ENCODE measurements at regions not wholly inside any gene's neighbourhood (a gene's known extent, or its start where the extent isn't known, plus 50 kb on each side); places are given as distances from the start of the nearest gene placed in this dataset.
"Not testable (repeated sequence)": the region's sequence is repeated elsewhere in the genome, so short reads cannot be mapped to it uniquely, and the experiment has no call there.

DNA sequence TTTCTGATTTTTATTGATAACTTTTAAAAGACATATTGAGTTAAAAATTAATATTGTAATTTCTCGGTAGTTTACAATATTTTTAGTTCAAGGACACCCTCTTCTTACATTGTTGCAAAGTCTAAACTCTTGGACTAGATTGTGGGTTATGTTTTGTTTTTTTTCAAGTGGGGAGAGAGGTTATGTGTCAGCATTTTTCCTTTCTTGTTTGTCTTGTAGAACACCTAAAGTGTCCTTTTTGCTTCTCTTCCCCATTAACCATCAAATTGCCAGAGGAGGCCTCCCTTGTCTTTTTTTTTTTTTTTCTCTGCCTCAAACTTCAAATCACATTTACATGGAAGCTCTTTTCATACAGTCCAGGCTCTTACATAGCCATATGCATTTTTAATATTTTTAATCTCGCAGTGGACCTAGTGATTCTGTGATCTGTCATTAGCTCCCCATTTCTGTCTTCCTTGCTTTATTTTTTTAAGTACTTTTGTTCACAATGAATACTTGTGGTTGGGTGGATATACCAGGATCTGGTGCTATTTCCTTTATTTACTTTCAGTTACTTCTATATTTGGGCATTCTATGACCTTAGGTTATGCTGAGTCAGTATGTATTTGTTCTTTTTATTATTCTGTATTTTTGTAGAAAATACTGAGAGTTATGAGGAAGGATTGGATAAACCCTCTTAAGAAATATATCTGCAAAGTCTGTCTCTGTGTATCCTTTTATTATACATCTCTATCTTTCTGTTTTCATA, 2280.6 kb upstream of the ACO1 start:
- TF ChIP-seq, protein P1, sequence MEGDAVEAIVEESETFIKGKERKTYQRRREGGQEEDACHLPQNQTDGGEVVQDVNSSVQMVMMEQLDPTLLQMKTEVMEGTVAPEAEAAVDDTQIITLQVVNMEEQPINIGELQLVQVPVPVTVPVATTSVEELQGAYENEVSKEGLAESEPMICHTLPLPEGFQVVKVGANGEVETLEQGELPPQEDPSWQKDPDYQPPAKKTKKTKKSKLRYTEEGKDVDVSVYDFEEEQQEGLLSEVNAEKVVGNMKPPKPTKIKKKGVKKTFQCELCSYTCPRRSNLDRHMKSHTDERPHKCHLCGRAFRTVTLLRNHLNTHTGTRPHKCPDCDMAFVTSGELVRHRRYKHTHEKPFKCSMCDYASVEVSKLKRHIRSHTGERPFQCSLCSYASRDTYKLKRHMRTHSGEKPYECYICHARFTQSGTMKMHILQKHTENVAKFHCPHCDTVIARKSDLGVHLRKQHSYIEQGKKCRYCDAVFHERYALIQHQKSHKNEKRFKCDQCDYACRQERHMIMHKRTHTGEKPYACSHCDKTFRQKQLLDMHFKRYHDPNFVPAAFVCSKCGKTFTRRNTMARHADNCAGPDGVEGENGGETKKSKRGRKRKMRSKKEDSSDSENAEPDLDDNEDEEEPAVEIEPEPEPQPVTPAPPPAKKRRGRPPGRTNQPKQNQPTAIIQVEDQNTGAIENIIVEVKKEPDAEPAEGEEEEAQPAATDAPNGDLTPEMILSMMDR (IDR thresholded peaks at IDR 0.05; ENCODE audit: low read depth, low read length), result no peak
- H3K4me3 ChIP-seq (ENCODE audit: low read depth, low read length), result no peak overlapping the region

- H3K4me3 ChIP-seq (ENCODE audit: low read depth, low read length), result not testable (repeated sequence)
Observed at GRCh38 chr9:30107134-30107533, 2277.3 kb upstream of the ACO1 start.

DNA sequence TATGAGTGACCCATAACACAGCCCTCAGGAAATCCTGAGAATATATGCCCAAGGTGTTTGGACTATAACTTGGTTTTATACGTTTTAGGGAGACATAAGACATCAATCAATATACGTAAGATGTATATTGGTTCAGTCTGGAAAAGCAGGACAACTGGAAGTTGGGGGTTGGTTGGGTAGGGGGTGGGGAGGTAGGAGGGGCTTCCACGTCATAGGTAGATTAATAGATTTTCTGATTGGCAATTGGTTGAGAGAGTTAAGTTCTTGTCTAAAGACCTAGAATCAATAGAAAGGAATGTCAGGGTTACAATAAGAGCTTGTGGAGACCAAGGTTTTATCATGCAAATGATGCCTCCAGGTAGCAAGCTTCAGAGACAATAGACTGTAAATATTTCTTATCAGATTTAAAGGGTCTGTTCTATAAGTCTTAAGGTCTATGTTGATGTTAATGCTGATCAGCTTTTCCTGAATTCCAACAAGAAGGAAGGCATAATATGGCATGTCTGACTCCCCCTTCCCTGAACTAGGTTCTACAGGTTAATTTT, 2267.7 kb upstream of the ACO1 start:
- TF ChIP-seq, protein P1 (IDR thresholded peaks at IDR 0.05; ENCODE audit: low read depth, low read length), result no peak
- no peak overlapping the region for H3K4me3 ChIP-seq (ENCODE audit: low read depth, low read length)

DNA sequence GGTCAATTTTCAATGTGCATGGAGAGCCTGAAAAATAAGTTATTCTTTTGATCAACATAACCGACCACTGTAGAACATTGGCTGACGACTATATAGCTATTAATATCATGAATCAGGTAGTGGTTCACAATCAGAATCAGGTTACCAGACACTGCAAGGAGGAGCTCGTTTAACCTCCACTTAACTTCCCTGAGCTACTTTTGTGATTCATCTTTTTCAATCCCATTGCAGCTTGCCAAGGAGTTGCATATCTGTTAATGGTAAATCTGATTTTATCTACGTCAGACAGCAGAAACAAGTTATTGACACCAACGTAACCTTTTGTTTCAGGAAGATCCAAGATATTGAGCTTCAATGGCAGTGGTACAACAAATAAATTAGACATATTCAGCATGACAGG, 2263.8 kb upstream of the ACO1 start:
- TF ChIP-seq, protein P1 (IDR thresholded peaks at IDR 0.05; ENCODE audit: low read depth, low read length), result no peak
- no peak overlapping the region for H3K4me3 ChIP-seq (ENCODE audit: low read depth, low read length)

DNA sequence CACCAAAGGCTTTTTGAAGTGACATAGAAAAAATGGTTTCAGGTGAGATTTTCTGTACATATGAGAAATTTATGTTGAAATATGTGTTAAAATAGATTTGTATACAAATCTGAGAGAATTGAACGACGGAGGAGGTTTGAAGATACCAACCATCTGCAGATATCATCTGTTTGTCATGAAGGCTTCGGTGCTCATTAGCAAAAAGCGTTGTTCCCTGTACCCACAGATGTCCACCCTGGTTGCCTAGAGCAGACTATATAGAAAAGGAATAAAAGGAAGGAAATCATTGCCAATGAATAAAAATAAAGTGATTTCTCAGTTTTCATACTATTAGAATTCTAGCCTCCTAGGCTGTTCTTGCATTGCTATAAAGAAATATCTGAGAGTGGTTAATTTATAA, 2262.8 kb upstream of the ACO1 start:
- H3K4me3 ChIP-seq (ENCODE audit: low read depth, low read length), result no peak overlapping the region
- TF ChIP-seq, protein P1 (IDR thresholded peaks at IDR 0.05; ENCODE audit: low read depth, low read length), result no peak

DNA sequence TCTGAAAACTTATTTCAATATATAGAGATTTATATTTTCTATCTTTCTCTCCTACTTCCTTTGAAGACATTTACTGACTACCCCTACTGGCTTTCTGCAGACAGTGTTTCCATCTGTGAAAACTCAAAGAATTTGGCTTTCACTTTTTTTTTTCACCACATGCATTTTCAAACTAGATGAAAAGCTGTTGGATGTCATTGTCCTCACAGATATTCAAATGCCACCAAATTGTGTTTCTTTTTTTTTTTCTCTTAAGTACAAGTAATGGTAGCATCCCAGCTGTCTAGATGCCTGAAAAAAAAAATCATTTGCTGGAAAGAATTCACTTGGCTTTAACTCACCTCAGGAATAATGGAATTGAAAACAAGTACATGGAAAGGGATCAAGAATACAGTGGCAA, 2258.6 kb upstream of the ACO1 start:
- H3K4me3 ChIP-seq (ENCODE audit: low read depth, low read length), result no peak overlapping the region
- TF ChIP-seq, protein P1 (IDR thresholded peaks at IDR 0.05; ENCODE audit: low read depth, low read length), result no peak

GRCh38 chr9:30127371-30127770, 2257.1 kb upstream of the ACO1 start:
- no peak overlapping the region for H3K4me3 ChIP-seq (ENCODE audit: low read depth, low read length)
- TF ChIP-seq, protein P1 (IDR thresholded peaks at IDR 0.05; ENCODE audit: low read depth, low read length), result no peak

GRCh38 chr9:30140407-30140806, 2244.0 kb upstream of the ACO1 start:
- TF ChIP-seq, protein P1 (IDR thresholded peaks at IDR 0.05; ENCODE audit: low read depth, low read length), result no peak

More at GRCh38 chr9:30140407-30140806, 2244.0 kb upstream of the ACO1 start:
- no peak overlapping the region for H3K4me3 ChIP-seq (ENCODE audit: low read depth, low read length)

Measured in WI38 (cell line).